GM23338 (cell line): ENCODE measurements at regions not wholly inside any gene's neighbourhood (a gene's known extent, or its start where the extent isn't known, plus 50 kb on each side); places are given as distances from the start of the nearest gene placed in this dataset.

ENCODE experiments used
- ATAC-seq: fragments of 200-7000 bp; cut with Tn5 transposase; 3 replicates; pipeline ENCODE4 v1.9.1; 2020
- DNase-seq: peaks from one replicate; pipeline ENCODE4 v3.0.0-alpha.2; 2015; ENCODE audit warnings: low spot score
- H2AFZ ChIP-seq: fragments of 200-600 bp; sonication (generic); 2 replicates; pipeline ENCODE4 v1.8.0; 2016; ENCODE audit warnings: antibody characterized with exemption, mild to moderate bottlenecking, moderate library complexity
- H3F3A ChIP-seq: fragments of 200-600 bp; sonication (generic); replicated peaks from 2 replicates; pipeline ENCODE4 v1.8.0; 2017; ENCODE audit warnings: antibody characterized with exemption, mixed run types, low read depth
- H3K27ac ChIP-seq: fragments of 200-600 bp; sonication (generic); 2 replicates; pipeline ENCODE4 v1.6.1; 2016; ENCODE audit warnings: low read depth
- H3K27me3 ChIP-seq: fragments of 200-600 bp; sonication (generic); 2 replicates; pipeline ENCODE4 v1.8.0; 2016; ENCODE audit warnings: mild to moderate bottlenecking, mixed run types, moderate library complexity; ENCODE audit not compliant: insufficient read depth
- H3K36me3 ChIP-seq: fragments of 200-600 bp; sonication (generic); 2 replicates; pipeline ENCODE4 v1.8.0; 2016; ENCODE audit warnings: mild to moderate bottlenecking; ENCODE audit not compliant: insufficient read depth
- H3K4me1 ChIP-seq: fragments of 200-600 bp; sonication (generic); 2 replicates; pipeline ENCODE4 v1.8.0; 2016; ENCODE audit warnings: mild to moderate bottlenecking, moderate library complexity; ENCODE audit not compliant: insufficient read depth
- H3K4me2 ChIP-seq: fragments of 200-600 bp; sonication (generic); 2 replicates; pipeline ENCODE4 v1.7.1; 2017; ENCODE audit warnings: mixed run types
- H3K4me3 ChIP-seq: fragments of 200-600 bp; sonication (generic); 2 replicates; pipeline ENCODE4 v1.6.1; 2016; ENCODE audit warnings: mixed run types
- H3K79me2 ChIP-seq: fragments of 200-600 bp; sonication (generic); replicated peaks from 2 replicates; pipeline ENCODE4 v1.8.0; 2017; ENCODE audit warnings: mild to moderate bottlenecking; ENCODE audit not compliant: insufficient read depth
- H3K9me2 ChIP-seq: fragments of 200-600 bp; sonication (generic); 2 replicates; pipeline ENCODE4 v1.8.0; 2017; ENCODE audit not compliant: insufficient read depth
- H4K20me1 ChIP-seq: fragments of 200-600 bp; sonication (generic); replicated peaks from 2 replicates; pipeline ENCODE4 v1.8.0; 2017; ENCODE audit warnings: mild to moderate bottlenecking; ENCODE audit not compliant: insufficient read depth
- H3K27ac Mint-ChIP-seq: 2 replicates; pipeline ENCODE4 v1.8.0; 2020; ENCODE audit warnings: inconsistent platforms, mild to moderate bottlenecking, moderate library complexity, mixed read lengths
- H3K27me3 Mint-ChIP-seq: 3 replicates; pipeline ENCODE4 v1.8.0; 2022; ENCODE audit warnings: low read depth, mild to moderate bottlenecking, moderate library complexity, mixed read lengths, inconsistent platforms; ENCODE audit not compliant: insufficient read depth, poor library complexity
- H3K36me3 Mint-ChIP-seq: 3 replicates; pipeline ENCODE4 v1.8.0; 2021; ENCODE audit warnings: low read depth, mild to moderate bottlenecking, inconsistent platforms, moderate library complexity, mixed read lengths
- H3K4me1 Mint-ChIP-seq: 3 replicates; pipeline ENCODE4 v1.8.0; 2020; ENCODE audit warnings: mild to moderate bottlenecking, inconsistent platforms, mixed read lengths
- H3K4me3 Mint-ChIP-seq: 3 replicates; pipeline ENCODE4 v1.8.0; 2021; ENCODE audit warnings: moderate library complexity, mild to moderate bottlenecking, inconsistent platforms, mixed read lengths
- H3K9me3 Mint-ChIP-seq: 3 replicates; pipeline ENCODE4 v1.8.0; 2020; ENCODE audit warnings: moderate library complexity, mild to moderate bottlenecking, inconsistent platforms, mixed read lengths
- CREB1 ChIP-seq: fragments of 250-450 bp; sonication (Bioruptor Pico); IDR thresholded peaks from 2 replicates; pipeline ENCODE4 v1.5.0; 2020; ENCODE audit warnings: low read depth, mild to moderate bottlenecking, moderate library complexity
- CTCF ChIP-seq, 2 experiments: fragments of 200-600 bp in 1 of 2; sonication (generic) in 1 of 2; conservative IDR thresholded peaks; 2 replicates each; pipeline versions ENCODE4 v1.5.1 to v1.6.1; 2016 to 2017; ENCODE audit warnings: antibody characterized with exemption in 2 of 2, low read depth in 2 of 2, mild to moderate bottlenecking in 2 of 2, moderate library complexity in 1 of 2
- ETS1 ChIP-seq: IDR thresholded peaks from 2 replicates; pipeline ENCODE4 v1.6.1; 2016; ENCODE audit warnings: antibody characterized with exemption
- EZH2 ChIP-seq: fragments of 200-600 bp; sonication (generic); IDR thresholded peaks from one replicate; pipeline ENCODE4 v1.8.0; 2017; ENCODE audit warnings: antibody characterized with exemption, mild to moderate bottlenecking, low read depth; ENCODE audit not compliant: unreplicated experiment
- EZH2phosphoT487 ChIP-seq: fragments of 200-600 bp; sonication (generic); IDR thresholded peaks from one replicate; pipeline ENCODE4 v1.8.1; 2018; ENCODE audit warnings: antibody characterized with exemption; ENCODE audit not compliant: unreplicated experiment
- JUNB ChIP-seq: IDR thresholded peaks from one replicate; pipeline ENCODE4 v1.6.1; 2016; ENCODE audit warnings: antibody characterized with exemption; ENCODE audit not compliant: unreplicated experiment
- POLR2AphosphoS5 ChIP-seq: IDR thresholded peaks from 2 replicates; pipeline ENCODE4 v1.6.1; 2016; ENCODE audit warnings: antibody characterized with exemption, low read depth
- REST ChIP-seq: IDR thresholded peaks from one replicate; pipeline ENCODE4 v1.6.1; 2018; ENCODE audit warnings: antibody characterized with exemption; ENCODE audit not compliant: unreplicated experiment
- STAT1 ChIP-seq: IDR thresholded peaks from one replicate; pipeline ENCODE4 v1.6.1; 2016; ENCODE audit warnings: antibody characterized with exemption; ENCODE audit not compliant: unreplicated experiment
- ZNF114 ChIP-seq: fragments of 250-450 bp; sonication (Bioruptor Pico); IDR thresholded peaks from 2 replicates; pipeline ENCODE4 v1.5.0; 2020; ENCODE audit warnings: mild to moderate bottlenecking, moderate library complexity
- ZNF331 ChIP-seq: fragments of 250-450 bp; sonication (Bioruptor Pico); IDR thresholded peaks from 2 replicates; pipeline ENCODE4 v1.5.0; 2020; ENCODE audit warnings: low read depth, mild to moderate bottlenecking, moderate library complexity
- ZNF462 ChIP-seq: fragments of 250-450 bp; sonication (Bioruptor Pico); IDR thresholded peaks from 2 replicates; pipeline ENCODE4 v1.5.0; 2020; ENCODE audit warnings: mild to moderate bottlenecking, moderate library complexity

- Histone ChIP-seq H3F3A (no peaks in the 10 kb centered on the region), H3K79me2 (no peaks in the 10 kb centered on the region), H3K4me1 (no peaks in the 10 kb centered on the region), H2AFZ (peak overlapping the region; percentile 1; the same call in 1 of the 2 replicates), H3K36me3 (no peaks in the 10 kb centered on the region), H3K27ac (no peak overlapping the region), H3K4me2 (no peak overlapping the region), H3K27me3 (no peaks in the 10 kb centered on the region), H3K9me2 (no peaks in the 10 kb centered on the region), H3K4me3 (no peak overlapping the region), H4K20me1 (no peaks in the 10 kb centered on the region)
- no peak overlapping the region for H3K27ac Mint-ChIP-seq
- no peaks in the 10 kb centered on the region for H3K9me3 Mint-ChIP-seq
- H3K27me3 Mint-ChIP-seq = no peaks in the 10 kb centered on the region
- no peak overlapping the region for H3K4me3 Mint-ChIP-seq
- TF ChIP-seq CTCF (conservative IDR thresholded peaks at IDR 0.05; ENCODE audit: low read depth in 2 of 2) (no peak), ETS1 (no peak), EZH2phosphoT487 (no peak), JUNB (no peak), REST (no peak), POLR2AphosphoS5 (no peak), ZNF462 (CRISPR knock-in tag) (no peak), ZNF114 (CRISPR knock-in tag) (no peak), STAT1 (no peak), EZH2 (no peak), CREB1 (CRISPR knock-in tag) (no peak), ZNF331 (CRISPR knock-in tag) (no peak)
- DNase-seq = no peak
- no peaks in the 10 kb centered on the region for H3K4me1 Mint-ChIP-seq
- ATAC-seq = no peak
- no peaks in the 10 kb centered on the region for H3K36me3 Mint-ChIP-seq
Observed at GRCh38 chr14:30786701-30787100, 87.7 kb upstream of the COCH start.
